ENCODE measurements at regions not wholly inside any gene's neighbourhood (a gene's known extent, or its start where the extent isn't known, plus 50 kb on each side); places are given as distances from the start of the nearest gene placed in this dataset.

DNA sequence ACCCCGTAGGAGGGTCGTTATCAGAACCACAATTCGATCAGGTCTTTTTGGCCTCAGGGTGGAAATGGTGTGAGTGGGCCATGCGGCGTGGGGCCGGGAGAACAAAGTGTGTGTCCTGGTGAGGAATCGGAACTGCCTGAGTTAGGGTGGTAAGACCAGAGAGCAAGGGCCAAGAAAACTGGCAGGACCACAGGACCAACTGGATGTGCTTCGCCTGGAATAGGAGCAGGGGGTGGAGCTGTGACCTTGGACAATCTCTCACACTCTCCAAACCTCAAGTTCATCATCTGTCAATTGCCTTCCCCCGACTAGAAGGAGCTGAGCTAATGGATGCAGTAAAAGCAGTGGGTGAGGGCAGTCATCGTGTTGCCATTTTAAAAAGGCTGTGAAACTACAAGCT is 59.5 kb downstream of the NAV1 start:
- H3K4me1 ChIP-seq = no peaks in the 10 kb centered on the region
- no peaks in the 10 kb centered on the region for H3K79me2 ChIP-seq (ENCODE audit: low read depth)

DNA sequence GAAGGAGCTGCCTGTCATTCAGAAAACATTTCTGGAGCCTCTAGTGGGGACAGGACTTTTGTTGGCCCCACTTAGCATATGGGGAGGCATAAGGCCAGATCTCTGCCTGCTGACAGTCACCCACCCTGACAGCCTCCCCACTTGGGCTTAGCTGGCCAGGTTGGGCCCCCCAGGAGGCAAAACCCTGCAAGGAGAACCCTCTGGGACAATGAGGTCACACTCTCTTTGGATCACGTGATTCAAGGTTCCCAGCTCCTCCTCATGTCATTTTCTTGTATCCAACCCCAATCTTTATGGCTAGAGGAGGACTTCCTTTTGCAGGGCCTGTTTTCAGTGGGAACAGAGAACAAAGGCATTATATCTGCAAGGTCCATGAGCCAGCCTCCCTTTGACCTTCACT is 60.0 kb downstream of the NAV1 start:
- H3K27me3 ChIP-seq = no peaks in the 10 kb centered on the region
- no peak for DNase-seq (ENCODE audit: low spot score)
- peaks cover 26% of the 10 kb centered on the region for H4K20me1 ChIP-seq (ENCODE audit: low read depth)
- H3K27ac ChIP-seq = no peak overlapping the region
- H3K4me1 ChIP-seq = no peaks in the 10 kb centered on the region
- no peak overlapping the region for H3K4me3 ChIP-seq
- Mint-ChIP-seq H3K9me3 (no peaks in the 10 kb centered on the region), H3K27me3 (ENCODE audit: insufficient read depth, low read depth) (peaks cover 2% of the 10 kb centered on the region), H3K27ac (no peak overlapping the region), H3K4me3 (no peak overlapping the region), H3K4me1 (no peaks in the 10 kb centered on the region), H3K36me3 (peaks cover 1% of the 10 kb centered on the region)
- TF ChIP-seq EZH2phosphoT487 (IDR thresholded peaks at IDR 0.05) = no peak
- TF ChIP-seq, protein P1, sequence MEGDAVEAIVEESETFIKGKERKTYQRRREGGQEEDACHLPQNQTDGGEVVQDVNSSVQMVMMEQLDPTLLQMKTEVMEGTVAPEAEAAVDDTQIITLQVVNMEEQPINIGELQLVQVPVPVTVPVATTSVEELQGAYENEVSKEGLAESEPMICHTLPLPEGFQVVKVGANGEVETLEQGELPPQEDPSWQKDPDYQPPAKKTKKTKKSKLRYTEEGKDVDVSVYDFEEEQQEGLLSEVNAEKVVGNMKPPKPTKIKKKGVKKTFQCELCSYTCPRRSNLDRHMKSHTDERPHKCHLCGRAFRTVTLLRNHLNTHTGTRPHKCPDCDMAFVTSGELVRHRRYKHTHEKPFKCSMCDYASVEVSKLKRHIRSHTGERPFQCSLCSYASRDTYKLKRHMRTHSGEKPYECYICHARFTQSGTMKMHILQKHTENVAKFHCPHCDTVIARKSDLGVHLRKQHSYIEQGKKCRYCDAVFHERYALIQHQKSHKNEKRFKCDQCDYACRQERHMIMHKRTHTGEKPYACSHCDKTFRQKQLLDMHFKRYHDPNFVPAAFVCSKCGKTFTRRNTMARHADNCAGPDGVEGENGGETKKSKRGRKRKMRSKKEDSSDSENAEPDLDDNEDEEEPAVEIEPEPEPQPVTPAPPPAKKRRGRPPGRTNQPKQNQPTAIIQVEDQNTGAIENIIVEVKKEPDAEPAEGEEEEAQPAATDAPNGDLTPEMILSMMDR (IDR thresholded peaks at IDR 0.05) = no peak
- TF ChIP-seq EZH2 (IDR thresholded peaks at IDR 0.05) = no peak
- no peak overlapping the region for H3K9ac ChIP-seq
- H3K9me3 ChIP-seq (ENCODE audit: low read depth) = no peaks in the 10 kb centered on the region
- H3K79me2 ChIP-seq (ENCODE audit: low read depth) = no peaks in the 10 kb centered on the region
- no peak overlapping the region for H2AFZ ChIP-seq (replicated peaks)
- H3K36me3 ChIP-seq = no peaks in the 10 kb centered on the region
- no peak overlapping the region for H3K4me2 ChIP-seq
- no peaks in the 10 kb centered on the region for H3F3A ChIP-seq (ENCODE audit: low read depth)

More for the DNA sequence above, 59.5 kb downstream of the NAV1 start:
- peaks cover 1% of the 10 kb centered on the region for H3K36me3 Mint-ChIP-seq
- TF ChIP-seq EZH2phosphoT487 (IDR thresholded peaks at IDR 0.05) (no peak), EZH2 (IDR thresholded peaks at IDR 0.05) (no peak)
- TF ChIP-seq, protein P1 (IDR thresholded peaks at IDR 0.05) = no peak
- no peaks in the 10 kb centered on the region for H3K9me3 Mint-ChIP-seq
- no peaks in the 10 kb centered on the region for H3K4me1 Mint-ChIP-seq
- H3K27ac Mint-ChIP-seq = no peak overlapping the region
- no peak overlapping the region for H3K4me3 ChIP-seq
- H3F3A ChIP-seq (ENCODE audit: low read depth) = no peaks in the 10 kb centered on the region
- no peak overlapping the region for H3K4me2 ChIP-seq
- no peak overlapping the region for H3K27ac ChIP-seq
- H2AFZ ChIP-seq (replicated peaks) = no peak overlapping the region
- H3K9me3 ChIP-seq (ENCODE audit: low read depth) = no peaks in the 10 kb centered on the region
- H3K9ac ChIP-seq = no peak overlapping the region
- DNase-seq (ENCODE audit: low spot score) = no peak
- H3K36me3 ChIP-seq = no peaks in the 10 kb centered on the region
- H3K4me3 Mint-ChIP-seq = no peak overlapping the region
- peaks cover 4% of the 10 kb centered on the region for H3K27me3 Mint-ChIP-seq (ENCODE audit: insufficient read depth, low read depth)
- no peaks in the 10 kb centered on the region for H3K27me3 ChIP-seq
- H4K20me1 ChIP-seq (ENCODE audit: low read depth) = peaks cover 26% of the 10 kb centered on the region

DNA sequence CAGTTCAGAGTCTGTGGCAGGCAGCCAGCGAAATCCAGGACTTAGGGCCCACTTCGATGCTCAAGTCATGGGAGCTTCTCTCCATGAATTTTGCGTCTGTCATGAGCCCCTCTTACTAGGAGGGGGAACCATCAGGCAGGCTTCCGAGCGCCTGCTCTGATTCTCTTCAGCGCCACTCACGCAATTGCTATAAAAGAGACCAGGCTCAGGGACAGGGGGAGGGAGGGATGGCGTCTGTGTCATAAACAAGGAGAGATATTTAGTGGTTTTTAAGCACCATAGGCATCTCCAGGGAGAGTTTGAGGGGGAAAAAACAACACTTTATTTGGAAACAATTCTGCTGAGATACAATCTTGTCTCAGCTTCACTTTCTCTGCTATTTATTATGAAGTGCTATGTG is 60.6 kb downstream of the NAV1 start:
- Mint-ChIP-seq H3K9me3 (no peaks in the 10 kb centered on the region), H3K27ac (no peak overlapping the region), H3K4me1 (no peaks in the 10 kb centered on the region), H3K4me3 (no peak overlapping the region), H3K27me3 (ENCODE audit: insufficient read depth, low read depth) (peaks cover 2% of the 10 kb centered on the region), H3K36me3 (peaks cover 1% of the 10 kb centered on the region)
- Histone ChIP-seq H3K27me3 (no peaks in the 10 kb centered on the region), H3K79me2 (ENCODE audit: low read depth) (no peaks in the 10 kb centered on the region), H3F3A (ENCODE audit: low read depth) (no peaks in the 10 kb centered on the region), H3K4me2 (no peak overlapping the region), H3K27ac (no peak overlapping the region), H4K20me1 (ENCODE audit: low read depth) (peaks cover 21% of the 10 kb centered on the region), H2AFZ (replicated peaks) (no peak overlapping the region), H3K9me3 (ENCODE audit: low read depth) (no peaks in the 10 kb centered on the region), H3K4me1 (no peaks in the 10 kb centered on the region), H3K9ac (no peak overlapping the region), H3K4me3 (no peak overlapping the region), H3K36me3 (no peaks in the 10 kb centered on the region)
- no peak for TF ChIP-seq EZH2 (IDR thresholded peaks at IDR 0.05)
- TF ChIP-seq, protein P1 (IDR thresholded peaks at IDR 0.05) = no peak
- no peak for TF ChIP-seq EZH2phosphoT487 (IDR thresholded peaks at IDR 0.05)
- no peak for DNase-seq (ENCODE audit: low spot score)
